GM23338 (cell line): ENCODE measurements at regions not wholly inside any gene's neighbourhood (a gene's known extent, or its start where the extent isn't known, plus 50 kb on each side); places are given as distances from the start of the nearest gene placed in this dataset.

Experiments
- ATAC-seq: fragments of 200-7000 bp; cut with Tn5 transposase; 3 replicates; pipeline ENCODE4 v1.9.1; 2020
- DNase-seq: peaks from one replicate; pipeline ENCODE4 v3.0.0-alpha.2; 2015; ENCODE audit warnings: low spot score
- H2AFZ ChIP-seq: fragments of 200-600 bp; sonication (generic); 2 replicates; pipeline ENCODE4 v1.8.0; 2016; ENCODE audit warnings: antibody characterized with exemption, mild to moderate bottlenecking, moderate library complexity
- H3F3A ChIP-seq: fragments of 200-600 bp; sonication (generic); replicated peaks from 2 replicates; pipeline ENCODE4 v1.8.0; 2017; ENCODE audit warnings: antibody characterized with exemption, mixed run types, low read depth
- H3K27ac ChIP-seq: fragments of 200-600 bp; sonication (generic); 2 replicates; pipeline ENCODE4 v1.6.1; 2016; ENCODE audit warnings: low read depth
- H3K27me3 ChIP-seq: fragments of 200-600 bp; sonication (generic); 2 replicates; pipeline ENCODE4 v1.8.0; 2016; ENCODE audit warnings: mild to moderate bottlenecking, mixed run types, moderate library complexity; ENCODE audit not compliant: insufficient read depth
- H3K36me3 ChIP-seq: fragments of 200-600 bp; sonication (generic); 2 replicates; pipeline ENCODE4 v1.8.0; 2016; ENCODE audit warnings: mild to moderate bottlenecking; ENCODE audit not compliant: insufficient read depth
- H3K4me1 ChIP-seq: fragments of 200-600 bp; sonication (generic); 2 replicates; pipeline ENCODE4 v1.8.0; 2016; ENCODE audit warnings: mild to moderate bottlenecking, moderate library complexity; ENCODE audit not compliant: insufficient read depth
- H3K4me2 ChIP-seq: fragments of 200-600 bp; sonication (generic); 2 replicates; pipeline ENCODE4 v1.7.1; 2017; ENCODE audit warnings: mixed run types
- H3K4me3 ChIP-seq: fragments of 200-600 bp; sonication (generic); 2 replicates; pipeline ENCODE4 v1.6.1; 2016; ENCODE audit warnings: mixed run types
- H3K79me2 ChIP-seq: fragments of 200-600 bp; sonication (generic); replicated peaks from 2 replicates; pipeline ENCODE4 v1.8.0; 2017; ENCODE audit warnings: mild to moderate bottlenecking; ENCODE audit not compliant: insufficient read depth
- H3K9me2 ChIP-seq: fragments of 200-600 bp; sonication (generic); 2 replicates; pipeline ENCODE4 v1.8.0; 2017; ENCODE audit not compliant: insufficient read depth
- H4K20me1 ChIP-seq: fragments of 200-600 bp; sonication (generic); replicated peaks from 2 replicates; pipeline ENCODE4 v1.8.0; 2017; ENCODE audit warnings: mild to moderate bottlenecking; ENCODE audit not compliant: insufficient read depth
- H3K27ac Mint-ChIP-seq: 2 replicates; pipeline ENCODE4 v1.8.0; 2020; ENCODE audit warnings: inconsistent platforms, mild to moderate bottlenecking, moderate library complexity, mixed read lengths
- H3K27me3 Mint-ChIP-seq: 3 replicates; pipeline ENCODE4 v1.8.0; 2022; ENCODE audit warnings: low read depth, mild to moderate bottlenecking, moderate library complexity, mixed read lengths, inconsistent platforms; ENCODE audit not compliant: insufficient read depth, poor library complexity
- H3K36me3 Mint-ChIP-seq: 3 replicates; pipeline ENCODE4 v1.8.0; 2021; ENCODE audit warnings: low read depth, mild to moderate bottlenecking, inconsistent platforms, moderate library complexity, mixed read lengths
- H3K4me1 Mint-ChIP-seq: 3 replicates; pipeline ENCODE4 v1.8.0; 2020; ENCODE audit warnings: mild to moderate bottlenecking, inconsistent platforms, mixed read lengths
- H3K4me3 Mint-ChIP-seq: 3 replicates; pipeline ENCODE4 v1.8.0; 2021; ENCODE audit warnings: moderate library complexity, mild to moderate bottlenecking, inconsistent platforms, mixed read lengths
- H3K9me3 Mint-ChIP-seq: 3 replicates; pipeline ENCODE4 v1.8.0; 2020; ENCODE audit warnings: moderate library complexity, mild to moderate bottlenecking, inconsistent platforms, mixed read lengths
- CTCF ChIP-seq, 2 experiments: fragments of 200-600 bp in 1 of 2; sonication (generic) in 1 of 2; conservative IDR thresholded peaks; 2 replicates each; pipeline versions ENCODE4 v1.5.1 to v1.6.1; 2016 to 2017; ENCODE audit warnings: antibody characterized with exemption in 2 of 2, low read depth in 2 of 2, mild to moderate bottlenecking in 2 of 2, moderate library complexity in 1 of 2
- EZH2phosphoT487 ChIP-seq: fragments of 200-600 bp; sonication (generic); IDR thresholded peaks from one replicate; pipeline ENCODE4 v1.8.1; 2018; ENCODE audit warnings: antibody characterized with exemption; ENCODE audit not compliant: unreplicated experiment
- POLR2AphosphoS5 ChIP-seq: IDR thresholded peaks from 2 replicates; pipeline ENCODE4 v1.6.1; 2016; ENCODE audit warnings: antibody characterized with exemption, low read depth
- STAT1 ChIP-seq: IDR thresholded peaks from one replicate; pipeline ENCODE4 v1.6.1; 2016; ENCODE audit warnings: antibody characterized with exemption; ENCODE audit not compliant: unreplicated experiment
- ZNF114 ChIP-seq: fragments of 250-450 bp; sonication (Bioruptor Pico); IDR thresholded peaks from 2 replicates; pipeline ENCODE4 v1.5.0; 2020; ENCODE audit warnings: mild to moderate bottlenecking, moderate library complexity
- ZNF462 ChIP-seq: fragments of 250-450 bp; sonication (Bioruptor Pico); IDR thresholded peaks from 2 replicates; pipeline ENCODE4 v1.5.0; 2020; ENCODE audit warnings: mild to moderate bottlenecking, moderate library complexity

GRCh38 chr15:99485992-99486370 lies 79.8 kb upstream of the MEF2A start (continued):
- TF ChIP-seq ZNF462 (CRISPR knock-in tag): no peak

- Histone ChIP-seq H3K4me2 (peak overlapping the region; percentile 93), H3K4me1 (peaks cover 15% of the 10 kb centered on the region), H2AFZ (peak overlapping the region; percentile 99), H3K27me3 (peaks cover 3% of the 10 kb centered on the region; the same call in 1 of the 2 replicates), H3K27ac (no peak overlapping the region; the same call in 1 of the 2 replicates), H3K79me2 (no peaks in the 10 kb centered on the region), H4K20me1 (no peaks in the 10 kb centered on the region), H3K36me3 (no peaks in the 10 kb centered on the region; the same call in 1 of the 2 replicates), H3F3A (no peaks in the 10 kb centered on the region), H3K9me2 (no peaks in the 10 kb centered on the region; the same call in 1 of the 2 replicates), H3K4me3 (peak overlapping the region; percentile 66)
- Mint-ChIP-seq H3K4me1 (peaks cover 23% of the 10 kb centered on the region), H3K36me3 (no peaks in the 10 kb centered on the region), H3K27ac (no peak overlapping the region), H3K27me3 (peaks cover 13% of the 10 kb centered on the region), H3K4me3 (peak overlapping the region; percentile 66), H3K9me3 (no peaks in the 10 kb centered on the region; the same call in 2 of the 3 replicates)
- ATAC-seq (peak; percentile 72), DNase-seq (peak; percentile 55)
- TF ChIP-seq POLR2AphosphoS5 (0 out of 2 replicates have a peak, but pooled peaks have one; percentile 43), CTCF (conservative IDR thresholded peaks at IDR 0.05; ENCODE audit: low read depth in 2 of 2) (peak in 1 of 2 experiments; percentile 42; a peak in 2 of 4 replicates), STAT1 (no peak), EZH2phosphoT487 (no peak), ZNF114 (CRISPR knock-in tag) (no peak)
These were observed 79.1 kb upstream of the MEF2A start for GRCh38 chr15:99486371-99487336.
